SK-N-SH treated with all-trans-retinoic acid at 6 μM for 48 hours (cell line): ENCODE measurements at regions not wholly inside any gene's neighbourhood (a gene's known extent, or its start where the extent isn't known, plus 50 kb on each side); places are given as distances from the start of the nearest gene placed in this dataset.

ENCODE experiments used
- ATAC-seq: fragments of 200-7000 bp; cut with Tn5 transposase; 3 replicates; pipeline ENCODE4 v1.9.1; 2020; ENCODE audit warnings: mild to moderate bottlenecking, moderate library complexity
- ARNTL ChIP-seq: fragments of 450-650 bp; formaldehyde crosslinking; IDR thresholded peaks from 2 replicates; pipeline ENCODE4 v1.5.0; 2020; ENCODE audit warnings: low read depth, mild to moderate bottlenecking, moderate library complexity, borderline replicate concordance
- BACH2 ChIP-seq: fragments of 250-450 bp; sonication (Bioruptor Pico); IDR thresholded peaks from 2 replicates; pipeline ENCODE4 v1.9.0; 2021; ENCODE audit warnings: mild to moderate bottlenecking, borderline replicate concordance
- CREB5 ChIP-seq: fragments of 250-450 bp; sonication (Bioruptor Pico); IDR thresholded peaks from 2 replicates; pipeline ENCODE4 v1.5.1; 2020; ENCODE audit warnings: low read depth, mild to moderate bottlenecking, moderate library complexity
- CSDC2 ChIP-seq: fragments of 250-450 bp; sonication (Bioruptor Pico); IDR thresholded peaks from 2 replicates; pipeline ENCODE4 v1.5.0; 2020; ENCODE audit warnings: mild to moderate bottlenecking, moderate library complexity
- CSRNP3 ChIP-seq: fragments of 250-450 bp; sonication (Bioruptor Pico); IDR thresholded peaks from 2 replicates; pipeline ENCODE4 v1.5.1; 2021; ENCODE audit warnings: mild to moderate bottlenecking, moderate library complexity
- ESRRG ChIP-seq: fragments of 250-450 bp; sonication (Bioruptor Pico); IDR thresholded peaks from 2 replicates; pipeline ENCODE4 v1.6.1; 2021; ENCODE audit warnings: mild to moderate bottlenecking
- GLIS3 ChIP-seq: fragments of 250-450 bp; sonication (Bioruptor Pico); IDR thresholded peaks from 2 replicates; pipeline ENCODE4 v1.5.0; 2020; ENCODE audit warnings: mild to moderate bottlenecking, moderate library complexity
- ISL1 ChIP-seq: fragments of 250-450 bp; sonication (Bioruptor Pico); IDR thresholded peaks from 2 replicates; pipeline ENCODE4 v2.1.2; 2022; ENCODE audit warnings: mild to moderate bottlenecking, moderate library complexity
- OSR1 ChIP-seq: fragments of 250-450 bp; sonication (Bioruptor Pico); IDR thresholded peaks from 2 replicates; pipeline ENCODE4 v1.8.0; 2022; ENCODE audit warnings: moderate library complexity, mild to moderate bottlenecking, inconsistent platforms
- PATZ1 ChIP-seq: fragments of 250-450 bp; sonication (Bioruptor Pico); IDR thresholded peaks from 2 replicates; pipeline ENCODE4 v1.8.0; 2020; ENCODE audit warnings: mild to moderate bottlenecking, moderate library complexity, borderline replicate concordance
- POU6F1 ChIP-seq: fragments of 250-450 bp; sonication (Bioruptor Pico); IDR thresholded peaks from 2 replicates; pipeline ENCODE4 v1.8.0; 2021; ENCODE audit warnings: low read depth, mild to moderate bottlenecking, moderate library complexity, borderline replicate concordance
- PPARA ChIP-seq: fragments of 250-450 bp; sonication (Bioruptor Pico); IDR thresholded peaks from 2 replicates; pipeline ENCODE4 v1.5.0; 2020; ENCODE audit warnings: mild to moderate bottlenecking, borderline replicate concordance
- RARB ChIP-seq: fragments of 250-450 bp; sonication (Bioruptor Pico); IDR thresholded peaks from 2 replicates; pipeline ENCODE4 v1.8.0; 2021; ENCODE audit warnings: mild to moderate bottlenecking, moderate library complexity
- SNAI2 ChIP-seq: fragments of 250-450 bp; sonication (Bioruptor Pico); IDR thresholded peaks from 2 replicates; pipeline ENCODE4 v1.5.0; 2020; ENCODE audit warnings: mild to moderate bottlenecking, moderate library complexity
- TCF4 ChIP-seq: fragments of 250-450 bp; sonication (Bioruptor Pico); IDR thresholded peaks from 2 replicates; pipeline ENCODE4 v1.8.0; 2021; ENCODE audit warnings: mild to moderate bottlenecking, moderate library complexity, borderline replicate concordance
- TOX ChIP-seq: fragments of 250-450 bp; sonication (Bioruptor Pico); IDR thresholded peaks from 2 replicates; pipeline ENCODE4 v1.8.0; 2021; ENCODE audit warnings: mild to moderate bottlenecking, moderate library complexity, borderline replicate concordance
- TSHZ2 ChIP-seq: fragments of 250-450 bp; sonication (Bioruptor Pico); IDR thresholded peaks from 2 replicates; pipeline ENCODE4 v1.5.0; 2020; ENCODE audit warnings: mild to moderate bottlenecking, moderate library complexity
- ZC3H10 ChIP-seq: fragments of 250-450 bp; sonication (Bioruptor Pico); IDR thresholded peaks from 2 replicates; pipeline ENCODE4 v1.5.1; 2021; ENCODE audit warnings: mild to moderate bottlenecking, moderate library complexity
- ZFP3 ChIP-seq: fragments of 250-450 bp; sonication (Bioruptor Pico); IDR thresholded peaks from 2 replicates; pipeline ENCODE4 v1.5.0; 2020; ENCODE audit warnings: mild to moderate bottlenecking, moderate library complexity
- ZFP30 ChIP-seq: fragments of 450-650 bp; formaldehyde crosslinking; IDR thresholded peaks from 2 replicates; pipeline ENCODE4 v1.5.0; 2022; ENCODE audit warnings: mild to moderate bottlenecking, moderate library complexity
- ZNF565 ChIP-seq: fragments of 450-650 bp; formaldehyde crosslinking; conservative IDR thresholded peaks from 2 replicates; pipeline ENCODE4 v1.5.0; 2020; ENCODE audit warnings: low read depth, mild to moderate bottlenecking, moderate library complexity
- ZNF70 ChIP-seq: fragments of 450-650 bp; formaldehyde crosslinking; IDR thresholded peaks from 2 replicates; pipeline ENCODE4 v1.5.0; 2020; ENCODE audit warnings: mild to moderate bottlenecking, moderate library complexity
- ZNF8 ChIP-seq: fragments of 450-650 bp; formaldehyde crosslinking; IDR thresholded peaks from 2 replicates; pipeline ENCODE4 v1.5.0; 2020; ENCODE audit warnings: mild to moderate bottlenecking, moderate library complexity

GRCh38 chr22:34001701-34002466 is 81.6 kb upstream of the LARGE1 start:
- TF ChIP-seq BACH2 (no peak), PPARA (CRISPR knock-in tag) (no peak)
- TF ChIP-seq, all 23 proteins: peak for 0
- ATAC-seq = no peak

GRCh38 chr22:34004058-34004457 is 83.8 kb upstream of the LARGE1 start:
- ATAC-seq = no peak
- TF ChIP-seq ISL1 (CRISPR knock-in tag) (no peak), ESRRG (CRISPR knock-in tag) (no peak), POU6F1 (CRISPR knock-in tag) (no peak), BACH2 (no peak), ZFP30 (no peak), OSR1 (no peak), SNAI2 (CRISPR knock-in tag) (no peak), GLIS3 (CRISPR knock-in tag) (no peak), CSDC2 (CRISPR knock-in tag) (no peak), ZC3H10 (no peak), ARNTL (CRISPR knock-in tag) (no peak), TCF4 (CRISPR knock-in tag) (no peak), ZNF8 (no peak), ZFP3 (CRISPR knock-in tag) (no peak), PPARA (CRISPR knock-in tag) (no peak), CREB5 (CRISPR knock-in tag) (no peak), ZNF565 (CRISPR knock-in tag) (no peak), PATZ1 (CRISPR knock-in tag) (no peak), RARB (CRISPR knock-in tag) (no peak), CSRNP3 (CRISPR knock-in tag) (no peak)

- ATAC-seq = no peak
- TF ChIP-seq ZNF565 (CRISPR knock-in tag) (no peak), TCF4 (CRISPR knock-in tag) (no peak), CSRNP3 (CRISPR knock-in tag) (no peak), SNAI2 (CRISPR knock-in tag) (no peak), ARNTL (CRISPR knock-in tag) (no peak), TSHZ2 (CRISPR knock-in tag) (no peak), CSDC2 (CRISPR knock-in tag) (no peak), GLIS3 (CRISPR knock-in tag) (no peak), ZFP3 (CRISPR knock-in tag) (no peak), ZC3H10 (no peak), ZNF70 (CRISPR knock-in tag) (no peak), TOX (CRISPR knock-in tag) (no peak), PATZ1 (CRISPR knock-in tag) (no peak), BACH2 (no peak), CREB5 (CRISPR knock-in tag) (no peak), PPARA (CRISPR knock-in tag) (no peak)
Measured at GRCh38 chr22:34010259-34010658, 90.0 kb upstream of the LARGE1 start.
